HepG2 (cell line): ENCODE measurements at regions not wholly inside any gene's neighbourhood (a gene's known extent, or its start where the extent isn't known, plus 50 kb on each side); places are given as distances from the start of the nearest gene placed in this dataset.

ENCODE experiments used
- ATAC-seq: fragments of 200-7000 bp; cut with Tn5 transposase; 3 replicates; pipeline ENCODE4 v1.9.1; 2020; ENCODE audit warnings: mild to moderate bottlenecking, moderate library complexity
- BruUV-seq: library from RNA; stranded (reverse); fragments of 400-500 nt; replicated peaks from 2 replicates; lab custom pipeline; 2021; lab: Mats Ljungman, UMichigan
- CTCF ChIA-PET: fragments of 300-600 bp; formaldehyde crosslinking; extraction: SDS; loops from one replicate; lab custom pipeline; 2021; ENCODE audit warnings: low total read pairs, inconsistent platforms, low intra/inter-chr PET ratio; lab: Yijun Ruan, JAX
- POLR2A ChIA-PET: fragments of 350-600 bp; sonication (Branson Sonifier 250); formaldehyde crosslinking; loops from one replicate; lab custom pipeline; 2020; ENCODE audit warnings: antibody characterized with exemption, inconsistent platforms; lab: Yijun Ruan, JAX
- DNase-seq: peaks from one replicate; pipeline ENCODE4 v3.0.0-alpha.2; 2015; ENCODE audit warnings: low spot score
- FAIRE-seq: peaks from 3 replicates; lab custom pipeline; 2011; peaks lifted over from hg19 to GRCh38; lab: Jason Lieb, UNC
- H2AFZ ChIP-seq: one replicate; pipeline ENCODE4 v1.6.1; 2011; ENCODE audit warnings: low read length, inconsistent platforms
- H3K27ac ChIP-seq: fragments of 300-600 bp; 3 replicates; pipeline ENCODE4 v1.8.0; 2011; ENCODE audit warnings: mixed run types, mild to moderate bottlenecking, mixed read lengths, low read length, inconsistent platforms; ENCODE audit not compliant: insufficient read depth; ENCODE audit errors: extremely low read length
- H3K27me3 ChIP-seq, 2 experiments: fragments of 200-600 bp in 1 of 2; 2 replicates in 1 of 2; 3 replicates in 1 of 2; pipeline versions ENCODE4 v1.6.0 to v1.8.0; 2011; ENCODE audit warnings: low read length in 2 of 2, mild to moderate bottlenecking in 2 of 2, moderate library complexity in 2 of 2, inconsistent platforms in 1 of 2; ENCODE audit not compliant: insufficient read depth in 2 of 2, control insufficient read depth in 1 of 2
- H3K36me3 ChIP-seq, 2 experiments: fragments of 200-600 bp in 1 of 2; replicated peaks in 1 of 2; 2 replicates in 1 of 2; 3 replicates in 1 of 2; pipeline versions ENCODE4 v1.5.1 to v1.8.0; 2011; ENCODE audit warnings: low read length in 2 of 2, inconsistent platforms in 1 of 2; ENCODE audit not compliant: insufficient read depth in 2 of 2, control insufficient read depth in 1 of 2
- H3K4me1 ChIP-seq: 2 replicates; pipeline ENCODE4 v1.5.1; 2012; ENCODE audit warnings: low read length, inconsistent platforms; ENCODE audit not compliant: insufficient read depth
- H3K4me2 ChIP-seq: 2 replicates; pipeline ENCODE4 v1.6.0; 2011; ENCODE audit warnings: low read depth, low read length, inconsistent platforms
- H3K4me3 ChIP-seq, 3 experiments: fragments of 200-600 bp in 1 of 3; sonication (generic), shearing (Covaris generic) in 1 of 3; replicated peaks in 1 of 3; 2 replicates each; pipeline ENCODE4 v1.5.1; 2011 to 2016; ENCODE audit warnings: low read length in 3 of 3, inconsistent platforms in 2 of 3, low read depth in 2 of 3, mild to moderate bottlenecking in 2 of 3, control low read depth in 1 of 3, mixed read lengths in 1 of 3; ENCODE audit not compliant: insufficient read depth in 1 of 3
- H3K79me2 ChIP-seq: one replicate; pipeline ENCODE4 v1.6.1; 2011; ENCODE audit warnings: low read length, inconsistent platforms; ENCODE audit not compliant: insufficient read depth
- H3K9ac ChIP-seq: 2 replicates; pipeline ENCODE4 v1.6.0; 2011; ENCODE audit warnings: mild to moderate bottlenecking, low read depth, low read length, inconsistent platforms; ENCODE audit not compliant: insufficient read depth
- H3K9me3 ChIP-seq: 2 replicates; pipeline ENCODE4 v1.5.1; 2012; ENCODE audit warnings: mild to moderate bottlenecking, low read length
- H4K20me1 ChIP-seq: 2 replicates; pipeline ENCODE4 v1.6.0; 2011; ENCODE audit warnings: inconsistent platforms, mild to moderate bottlenecking, low read length, moderate library complexity; ENCODE audit not compliant: insufficient read depth
- AGO2 ChIP-seq: fragments of 200-400 bp; formaldehyde crosslinking; optimal IDR thresholded peaks from 2 replicates; pipeline ENCODE3; 2017; ENCODE audit warnings: mild to moderate bottlenecking, low read depth, low read length, moderate library complexity
- ARID2 ChIP-seq: sonication (generic); formaldehyde crosslinking; IDR thresholded peaks from 2 replicates; pipeline ENCODE4 v1.8.1; 2022; ENCODE audit warnings: mild to moderate bottlenecking, missing genetic modification reagents, borderline replicate concordance
- ERF ChIP-seq: IDR thresholded peaks from 2 replicates; pipeline ENCODE4 v1.6.1; 2018; ENCODE audit warnings: missing biosample characterization, missing genetic modification reagents
- SMAD9 ChIP-seq: sonication (generic); formaldehyde crosslinking; IDR thresholded peaks from 2 replicates; pipeline ENCODE4 v1.5.1; 2020; ENCODE audit warnings: mild to moderate bottlenecking, missing genetic modification reagents
- SP1 ChIP-seq, 2 experiments: fragments of 450-650 bp in 1 of 2; sonication (generic) in 1 of 2; formaldehyde crosslinking in 1 of 2; IDR thresholded peaks; 2 replicates each; pipeline versions ENCODE4 v1.4.0 to v1.6.1; 2016 to 2020; ENCODE audit warnings: missing genetic modification reagents in 1 of 2
- WGBS: methylation state at CpG from one replicate; pipeline ENCODE4 v1.1.6; 2017; ENCODE audit warnings: low lambda C conversion rate; 5-methylcytosine and 5-hydroxymethylcytosine counted together
- in situ Hi-C: cut with HindIII; loops from 2 replicates; pipeline ENCODE4 v1.10.0; 2017; ENCODE audit warnings: low pct_unique_long_range_greater_than_20kb; ENCODE audit not compliant: extremely low pct_ligation_motif_present
- intact Hi-C: fragments of 100-400 bp; cut with micrococcal nuclease; formaldehyde crosslinking; loops from one replicate; pipeline ENCODE4 v1.10.0; 2022; ENCODE audit not compliant: unreplicated experiment
- TF ChIP-seq, protein P1 (sequence below): sonication (generic); formaldehyde crosslinking; IDR thresholded peaks from 2 replicates; pipeline ENCODE4 v1.5.0; 2020; ENCODE audit warnings: missing genetic modification reagents, mild to moderate bottlenecking, borderline replicate concordance
- TF ChIP-seq, protein P2 (sequence below): sonication (generic); formaldehyde crosslinking; IDR thresholded peaks from 2 replicates; pipeline ENCODE4 v1.5.0; 2020; ENCODE audit warnings: mild to moderate bottlenecking, missing genetic modification reagents
- TF ChIP-seq, protein P3 (sequence below): sonication (generic); formaldehyde crosslinking; IDR thresholded peaks from one replicate; pipeline ENCODE4 v1.5.1; 2020; ENCODE audit warnings: mild to moderate bottlenecking, missing genetic modification reagents; ENCODE audit errors: not compliant biosample characterization
- TF ChIP-seq, protein P4 (sequence below): sonication (generic); formaldehyde crosslinking; IDR thresholded peaks from 2 replicates; pipeline ENCODE4 v1.8.0; 2022; ENCODE audit warnings: mild to moderate bottlenecking, missing genetic modification reagents; ENCODE audit not compliant: insufficient replicate concordance

DNA sequence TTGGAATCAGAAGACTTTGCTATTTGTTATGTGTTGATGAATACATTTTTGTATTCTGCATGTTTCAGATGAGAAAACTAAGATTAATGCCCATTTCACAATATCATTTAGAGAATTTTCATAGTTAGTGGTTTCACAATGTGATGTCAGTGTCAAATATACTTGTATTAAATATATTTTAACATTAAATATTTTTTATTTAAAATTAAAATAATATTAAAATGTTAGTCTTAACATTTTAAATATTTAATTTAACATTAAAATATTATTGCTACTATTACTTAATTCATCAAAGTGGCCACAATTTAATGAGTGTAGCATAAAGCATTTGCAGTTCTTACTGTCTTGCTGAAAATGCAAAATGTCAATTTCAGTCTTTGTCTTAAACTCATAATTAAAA, 478.8 kb downstream of the KCNJ2 start (continued):
- TF ChIP-seq ERF (no peak), AGO2 (no peak), ARID2 (CRISPR knock-in tag) (no peak)
- TF ChIP-seq, protein P1, sequence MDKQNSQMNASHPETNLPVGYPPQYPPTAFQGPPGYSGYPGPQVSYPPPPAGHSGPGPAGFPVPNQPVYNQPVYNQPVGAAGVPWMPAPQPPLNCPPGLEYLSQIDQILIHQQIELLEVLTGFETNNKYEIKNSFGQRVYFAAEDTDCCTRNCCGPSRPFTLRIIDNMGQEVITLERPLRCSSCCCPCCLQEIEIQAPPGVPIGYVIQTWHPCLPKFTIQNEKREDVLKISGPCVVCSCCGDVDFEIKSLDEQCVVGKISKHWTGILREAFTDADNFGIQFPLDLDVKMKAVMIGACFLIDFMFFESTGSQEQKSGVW (CRISPR knock-in tag): no peak
- TF ChIP-seq, protein P2, sequence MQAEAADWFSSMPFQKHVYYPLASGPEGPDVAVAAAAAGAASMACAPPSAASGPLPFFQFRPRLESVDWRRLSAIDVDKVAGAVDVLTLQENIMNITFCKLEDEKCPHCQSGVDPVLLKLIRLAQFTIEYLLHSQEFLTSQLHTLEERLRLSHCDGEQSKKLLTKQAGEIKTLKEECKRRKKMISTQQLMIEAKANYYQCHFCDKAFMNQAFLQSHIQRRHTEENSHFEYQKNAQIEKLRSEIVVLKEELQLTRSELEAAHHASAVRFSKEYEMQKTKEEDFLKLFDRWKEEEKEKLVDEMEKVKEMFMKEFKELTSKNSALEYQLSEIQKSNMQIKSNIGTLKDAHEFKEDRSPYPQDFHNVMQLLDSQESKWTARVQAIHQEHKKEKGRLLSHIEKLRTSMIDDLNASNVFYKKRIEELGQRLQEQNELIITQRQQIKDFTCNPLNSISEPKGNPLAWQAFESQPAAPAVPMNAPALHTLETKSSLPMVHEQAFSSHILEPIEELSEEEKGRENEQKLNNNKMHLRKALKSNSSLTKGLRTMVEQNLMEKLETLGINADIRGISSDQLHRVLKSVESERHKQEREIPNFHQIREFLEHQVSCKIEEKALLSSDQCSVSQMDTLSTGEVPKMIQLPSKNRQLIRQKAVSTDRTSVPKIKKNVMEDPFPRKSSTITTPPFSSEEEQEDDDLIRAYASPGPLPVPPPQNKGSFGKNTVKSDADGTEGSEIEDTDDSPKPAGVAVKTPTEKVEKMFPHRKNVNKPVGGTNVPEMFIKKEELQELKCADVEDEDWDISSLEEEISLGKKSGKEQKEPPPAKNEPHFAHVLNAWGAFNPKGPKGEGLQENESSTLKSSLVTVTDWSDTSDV (CRISPR knock-in tag): no peak

DNA sequence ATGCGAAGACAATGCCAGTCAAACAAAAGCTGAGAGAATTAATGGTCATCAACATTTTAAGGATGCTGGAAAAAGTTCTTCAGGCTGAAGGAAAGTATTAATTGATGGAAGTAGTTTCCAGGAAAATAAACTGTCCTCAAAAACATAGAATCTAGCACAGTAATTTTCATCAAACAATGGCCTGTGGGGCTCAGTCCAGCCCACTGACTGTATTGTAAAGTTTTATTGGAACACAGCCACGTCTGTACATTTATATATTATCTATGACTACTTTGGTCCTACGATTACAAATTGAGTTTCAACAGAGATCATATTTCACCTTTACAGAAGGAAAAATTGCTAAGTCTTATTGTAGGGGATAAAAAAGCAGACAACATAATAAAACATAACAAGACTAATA, 484.5 kb downstream of the KCNJ2 start:
- Histone ChIP-seq H3K9ac (no peak overlapping the region), H3K36me3 (no peaks in the 10 kb centered on the region), H3K4me2 (no peak overlapping the region), H2AFZ (no peak overlapping the region), H3K27ac (no peak overlapping the region), H3K4me1 (no peaks in the 10 kb centered on the region), H3K9me3 (no peaks in the 10 kb centered on the region), H4K20me1 (no peaks in the 10 kb centered on the region), H3K27me3 (no peaks in the 10 kb centered on the region), H3K79me2 (no peaks in the 10 kb centered on the region), H3K4me3 (no peak overlapping the region)
- ChIA-PET POLR2A (no interaction called here), CTCF (no interaction called here)
- DNase-seq (no peak), FAIRE-seq (no peak), ATAC-seq (no peak)
- BruUV-seq: no TSS peak
- under 1% methylated on average over 3 of the region's 3 CpGs for WGBS
- in situ Hi-C loops: no loop called here
- intact Hi-C loops: no loop called here
- TF ChIP-seq, protein P3, sequence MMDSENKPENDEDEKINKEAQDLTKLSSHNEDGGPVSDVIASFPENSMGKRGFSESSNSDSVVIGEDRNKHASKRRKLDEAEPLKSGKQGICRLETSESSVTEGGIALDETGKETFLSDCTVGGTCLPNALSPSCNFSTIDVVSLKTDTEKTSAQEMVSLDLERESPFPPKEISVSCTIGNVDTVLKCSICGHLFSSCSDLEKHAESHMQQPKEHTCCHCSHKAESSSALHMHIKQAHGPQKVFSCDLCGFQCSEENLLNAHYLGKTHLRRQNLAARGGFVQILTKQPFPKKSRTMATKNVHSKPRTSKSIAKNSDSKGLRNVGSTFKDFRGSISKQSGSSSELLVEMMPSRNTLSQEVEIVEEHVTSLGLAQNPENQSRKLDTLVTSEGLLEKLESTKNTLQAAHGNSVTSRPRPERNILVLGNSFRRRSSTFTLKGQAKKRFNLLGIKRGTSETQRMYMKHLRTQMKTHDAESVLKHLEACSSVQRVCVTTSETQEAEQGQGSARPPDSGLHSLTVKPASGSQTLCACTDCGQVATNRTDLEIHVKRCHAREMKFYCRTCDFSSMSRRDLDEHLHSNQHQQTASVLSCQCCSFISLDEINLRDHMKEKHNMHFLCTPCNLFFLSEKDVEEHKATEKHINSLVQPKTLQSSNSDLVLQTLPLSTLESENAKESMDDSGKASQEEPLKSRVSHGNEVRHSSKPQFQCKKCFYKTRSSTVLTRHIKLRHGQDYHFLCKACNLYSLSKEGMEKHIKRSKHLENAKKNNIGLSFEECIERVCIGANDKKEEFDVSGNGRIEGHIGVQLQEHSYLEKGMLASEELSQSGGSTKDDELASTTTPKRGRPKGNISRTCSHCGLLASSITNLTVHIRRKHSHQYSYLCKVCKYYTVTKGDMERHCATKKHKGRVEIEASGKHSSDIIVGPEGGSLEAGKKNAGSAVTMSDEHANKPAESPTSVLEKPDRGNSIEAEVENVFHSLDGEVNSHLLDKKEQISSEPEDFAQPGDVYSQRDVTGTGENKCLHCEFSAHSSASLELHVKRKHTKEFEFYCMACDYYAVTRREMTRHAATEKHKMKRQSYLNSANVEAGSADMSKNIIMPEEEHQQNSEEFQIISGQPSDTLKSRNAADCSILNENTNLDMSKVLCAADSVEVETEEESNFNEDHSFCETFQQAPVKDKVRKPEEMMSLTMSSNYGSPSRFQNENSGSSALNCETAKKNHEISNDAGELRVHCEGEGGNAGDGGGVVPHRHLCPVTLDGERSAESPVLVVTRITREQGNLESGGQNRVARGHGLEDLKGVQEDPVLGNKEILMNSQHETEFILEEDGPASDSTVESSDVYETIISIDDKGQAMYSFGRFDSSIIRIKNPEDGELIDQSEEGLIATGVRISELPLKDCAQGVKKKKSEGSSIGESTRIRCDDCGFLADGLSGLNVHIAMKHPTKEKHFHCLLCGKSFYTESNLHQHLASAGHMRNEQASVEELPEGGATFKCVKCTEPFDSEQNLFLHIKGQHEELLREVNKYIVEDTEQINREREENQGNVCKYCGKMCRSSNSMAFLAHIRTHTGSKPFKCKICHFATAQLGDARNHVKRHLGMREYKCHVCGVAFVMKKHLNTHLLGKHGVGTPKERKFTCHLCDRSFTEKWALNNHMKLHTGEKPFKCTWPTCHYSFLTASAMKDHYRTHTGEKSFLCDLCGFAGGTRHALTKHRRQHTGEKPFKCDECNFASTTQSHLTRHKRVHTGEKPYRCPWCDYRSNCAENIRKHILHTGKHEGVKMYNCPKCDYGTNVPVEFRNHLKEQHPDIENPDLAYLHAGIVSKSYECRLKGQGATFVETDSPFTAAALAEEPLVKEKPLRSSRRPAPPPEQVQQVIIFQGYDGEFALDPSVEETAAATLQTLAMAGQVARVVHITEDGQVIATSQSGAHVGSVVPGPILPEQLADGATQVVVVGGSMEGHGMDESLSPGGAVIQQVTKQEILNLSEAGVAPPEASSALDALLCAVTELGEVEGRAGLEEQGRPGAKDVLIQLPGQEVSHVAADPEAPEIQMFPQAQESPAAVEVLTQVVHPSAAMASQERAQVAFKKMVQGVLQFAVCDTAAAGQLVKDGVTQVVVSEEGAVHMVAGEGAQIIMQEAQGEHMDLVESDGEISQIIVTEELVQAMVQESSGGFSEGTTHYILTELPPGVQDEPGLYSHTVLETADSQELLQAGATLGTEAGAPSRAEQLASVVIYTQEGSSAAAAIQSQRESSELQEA (CRISPR knock-in tag): no peak
- TF ChIP-seq, protein P4, sequence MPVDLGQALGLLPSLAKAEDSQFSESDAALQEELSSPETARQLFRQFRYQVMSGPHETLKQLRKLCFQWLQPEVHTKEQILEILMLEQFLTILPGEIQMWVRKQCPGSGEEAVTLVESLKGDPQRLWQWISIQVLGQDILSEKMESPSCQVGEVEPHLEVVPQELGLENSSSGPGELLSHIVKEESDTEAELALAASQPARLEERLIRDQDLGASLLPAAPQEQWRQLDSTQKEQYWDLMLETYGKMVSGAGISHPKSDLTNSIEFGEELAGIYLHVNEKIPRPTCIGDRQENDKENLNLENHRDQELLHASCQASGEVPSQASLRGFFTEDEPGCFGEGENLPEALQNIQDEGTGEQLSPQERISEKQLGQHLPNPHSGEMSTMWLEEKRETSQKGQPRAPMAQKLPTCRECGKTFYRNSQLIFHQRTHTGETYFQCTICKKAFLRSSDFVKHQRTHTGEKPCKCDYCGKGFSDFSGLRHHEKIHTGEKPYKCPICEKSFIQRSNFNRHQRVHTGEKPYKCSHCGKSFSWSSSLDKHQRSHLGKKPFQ (CRISPR knock-in tag): no peak
- TF ChIP-seq SMAD9 (CRISPR knock-in tag) (no peak), SP1 (IDR thresholded peaks at IDR 0.05) (no peak), SP1 (CRISPR knock-in tag; IDR thresholded peaks at IDR 0.05) (no peak)
